GM18951 (cell line): ENCODE measurements at regions not wholly inside any gene's neighbourhood (a gene's known extent, or its start where the extent isn't known, plus 50 kb on each side); places are given as distances from the start of the nearest gene placed in this dataset.
"Not testable (repeated sequence)": the region's sequence is repeated elsewhere in the genome, so short reads cannot be mapped to it uniquely, and the experiment has no call there.

Experiments
- POLR2A ChIP-seq: IDR thresholded peaks from 4 replicates; pipeline ENCODE4 v1.6.1; 2011; ENCODE audit warnings: mild to moderate bottlenecking; ENCODE audit not compliant: insufficient read length, insufficient read depth; ENCODE audit errors: extremely low read depth
- in situ Hi-C: fragments of 300-500 bp; cut with MboI; formaldehyde crosslinking; loops from one replicate; pipeline ENCODE4 v1.12.0; 2022; ENCODE audit warnings: low sequenced_read_pairs, mixed read lengths, inconsistent platforms; ENCODE audit not compliant: unreplicated experiment

DNA sequence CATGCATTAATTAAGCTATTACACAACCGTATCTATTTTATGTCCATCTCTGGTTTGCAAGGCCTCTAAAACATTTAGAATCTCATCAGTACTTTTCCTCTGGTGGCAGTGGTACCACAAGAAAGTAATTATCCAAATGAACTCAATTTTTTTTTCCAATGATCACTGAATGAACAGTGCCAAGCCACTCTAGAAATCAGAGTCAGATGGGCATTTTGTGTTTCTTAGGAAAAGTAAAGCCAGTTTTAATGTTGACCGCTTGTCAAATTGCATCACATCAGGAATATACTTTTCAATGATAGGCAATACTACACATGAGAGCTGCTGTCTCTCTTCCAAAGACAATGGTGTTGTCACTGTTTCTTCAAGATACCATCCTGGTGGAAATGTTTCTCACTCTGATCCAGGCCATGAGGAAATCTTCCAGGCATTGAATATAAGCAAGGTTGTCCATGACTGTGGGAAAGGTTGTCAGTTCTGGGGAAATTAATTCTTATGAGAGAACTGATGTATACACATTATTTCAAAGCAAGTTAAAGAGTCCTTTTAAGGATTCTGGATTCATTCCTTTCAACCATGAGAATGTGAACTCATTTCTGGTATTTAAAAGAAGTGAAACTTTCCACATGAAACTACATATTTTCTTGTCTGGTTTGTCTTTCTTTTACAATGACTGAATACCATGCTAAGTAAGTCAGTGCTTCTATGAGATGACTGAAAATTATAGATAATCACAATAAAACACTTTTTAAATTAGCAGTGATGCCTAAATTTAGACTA, 108.8 kb upstream of the TCF21 start:
- in situ Hi-C loops: no loop called here
- no peak for TF ChIP-seq POLR2A

DNA sequence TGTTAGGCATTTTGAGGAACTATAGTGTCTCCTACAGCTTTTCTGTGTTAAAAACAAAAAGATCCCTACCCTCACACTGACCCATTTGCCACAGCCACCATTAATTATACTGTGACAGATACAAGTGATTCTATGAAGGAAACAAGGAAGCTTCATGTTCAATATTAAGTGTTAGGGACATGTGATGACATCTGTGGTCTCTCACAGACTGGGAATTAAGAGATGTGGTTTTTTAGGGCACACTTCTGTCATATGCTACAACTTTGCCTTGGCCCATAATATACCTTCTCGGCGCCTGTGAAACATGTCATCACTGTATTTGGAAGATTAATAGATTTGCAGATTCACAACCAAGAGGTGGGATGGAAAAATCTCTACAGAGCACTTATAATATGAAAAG, 102.9 kb upstream of the TCF21 start:
- TF ChIP-seq POLR2A: no peak
- in situ Hi-C loops: no loop called here

DNA sequence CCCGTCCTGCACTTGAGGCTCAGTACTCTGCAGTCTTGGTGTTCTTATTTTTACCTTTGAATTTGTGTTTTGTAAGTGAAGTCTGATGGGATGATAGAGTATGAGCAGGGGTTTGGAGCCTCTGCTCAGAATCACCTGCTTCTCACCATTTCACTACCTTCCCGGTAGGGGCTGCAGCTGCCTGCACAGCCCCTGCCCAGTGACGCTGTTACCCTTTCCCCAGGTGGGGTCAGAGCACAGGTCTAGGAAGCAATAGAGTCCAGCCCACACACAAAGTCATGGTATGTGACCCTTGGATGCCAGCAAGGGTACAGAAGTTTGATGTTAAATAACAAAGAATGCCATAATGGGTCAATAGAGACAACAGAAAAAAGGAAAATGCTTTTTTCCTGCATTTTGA, 101.8 kb upstream of the TCF21 start:
- in situ Hi-C loops: no loop called here

DNA sequence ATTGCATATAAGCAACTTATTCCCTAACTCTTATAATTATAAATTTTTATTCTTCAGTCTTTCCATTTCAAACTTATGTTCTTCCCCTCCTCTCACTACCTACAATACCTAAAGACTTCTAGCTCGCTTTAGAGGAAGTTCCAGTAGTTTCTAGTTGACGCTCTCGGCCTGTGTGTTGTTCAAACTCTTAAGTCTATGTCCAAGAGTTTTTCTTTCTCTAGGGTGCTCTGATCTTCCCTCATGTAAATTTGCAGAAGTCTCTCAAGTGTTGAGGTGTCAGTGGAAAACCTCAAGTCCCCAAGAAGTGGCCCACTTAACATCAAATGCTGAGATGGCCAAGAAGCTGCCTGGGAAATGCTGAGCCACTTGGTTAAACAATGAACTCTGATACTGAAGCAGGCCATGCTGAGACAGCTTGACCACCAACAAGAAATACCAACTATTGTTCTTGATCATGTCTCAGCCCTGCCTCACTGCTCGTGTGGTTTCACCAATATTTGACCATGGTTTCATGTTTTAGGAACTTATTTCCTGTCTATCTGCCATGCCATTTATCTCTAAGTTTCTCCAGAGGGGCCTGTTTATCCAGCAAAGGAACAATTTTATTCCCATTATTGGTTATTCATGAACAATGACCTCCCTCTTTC, 100.9 kb upstream of the TCF21 start:
- TF ChIP-seq POLR2A: no peak
- in situ Hi-C loops: no loop called here

More for the DNA sequence above, 101.8 kb upstream of the TCF21 start:
- no peak for TF ChIP-seq POLR2A

DNA sequence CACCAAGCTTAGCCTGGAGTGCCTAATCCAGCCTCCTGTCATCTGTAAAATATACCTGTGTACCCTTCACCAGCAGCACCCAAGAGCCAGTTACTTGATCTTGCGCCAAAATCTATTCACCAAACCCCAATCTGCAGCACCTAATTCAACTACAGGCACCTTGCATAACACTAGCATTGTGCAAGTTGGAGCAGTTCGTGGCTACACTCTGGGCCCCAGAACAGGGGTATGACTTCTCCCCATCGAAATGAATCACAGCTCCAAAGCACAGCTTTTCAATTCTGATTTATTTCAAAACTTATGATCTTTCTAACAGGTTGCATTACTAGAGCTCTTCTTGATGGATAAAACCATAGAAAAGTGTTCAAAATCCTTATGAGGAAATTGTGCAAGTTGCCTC, 100.4 kb upstream of the TCF21 start:
- in situ Hi-C loops: no loop called here
- no peak for TF ChIP-seq POLR2A

DNA sequence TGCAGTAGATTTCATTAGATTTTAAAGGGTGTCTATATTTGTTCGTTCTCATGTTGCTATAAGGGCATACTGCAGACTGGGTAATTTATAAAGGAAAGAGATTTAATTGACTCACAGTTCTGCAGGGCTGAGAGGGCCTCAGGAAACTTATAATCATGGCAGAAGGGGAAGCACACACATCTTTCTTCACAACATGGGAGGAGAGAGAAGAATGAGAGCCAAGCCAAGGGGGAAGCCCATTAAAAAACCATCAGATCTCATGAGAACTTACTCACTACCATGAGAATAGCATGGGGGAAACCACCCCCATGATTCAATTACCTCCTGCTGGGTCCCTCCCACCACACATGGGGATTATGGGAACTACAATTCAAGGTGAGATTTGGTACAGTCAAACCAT, 99.5 kb upstream of the TCF21 start:
- in situ Hi-C loops: not testable (repeated sequence)

DNA sequence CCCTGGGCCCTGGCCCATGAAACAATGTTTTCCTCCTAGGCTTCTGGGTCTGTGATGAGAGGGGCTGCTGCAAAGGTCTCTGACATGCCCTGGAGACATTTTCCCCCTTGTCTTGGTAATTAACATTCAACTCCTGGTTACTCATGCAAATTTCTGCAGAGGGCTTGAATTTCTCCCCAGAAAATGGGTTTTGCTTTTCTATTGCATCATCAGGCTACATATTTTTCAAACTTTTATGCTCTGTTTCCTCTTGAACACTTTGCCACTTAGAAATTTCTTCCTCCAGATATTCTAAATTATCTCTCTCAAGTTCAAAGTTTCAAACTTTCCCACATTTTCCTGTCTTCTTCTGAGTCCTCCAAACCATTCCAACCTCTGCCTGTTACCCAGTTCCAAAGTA, 98.2 kb upstream of the TCF21 start:
- in situ Hi-C loops: not testable (repeated sequence)

DNA sequence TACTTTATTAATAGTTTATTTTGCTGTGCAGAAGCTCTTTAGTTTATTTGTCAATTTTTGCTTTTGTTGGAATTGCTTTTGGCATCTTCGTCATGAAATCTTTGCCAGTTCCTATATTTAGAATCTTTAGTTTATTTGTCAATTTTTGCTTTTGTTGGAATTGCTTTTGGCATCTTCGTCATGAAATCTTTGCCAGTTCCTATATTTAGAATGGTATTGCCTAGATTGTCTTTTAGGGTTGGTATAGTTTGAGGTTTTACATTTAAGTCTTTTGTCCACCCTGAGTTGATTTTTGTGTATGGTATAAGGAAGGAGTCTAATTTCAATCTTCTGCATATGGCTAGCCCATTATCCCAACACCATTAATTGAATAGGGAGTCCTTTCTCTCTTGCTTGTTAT, 93.9 kb upstream of the TCF21 start:
- in situ Hi-C loops: not testable (repeated sequence)

DNA sequence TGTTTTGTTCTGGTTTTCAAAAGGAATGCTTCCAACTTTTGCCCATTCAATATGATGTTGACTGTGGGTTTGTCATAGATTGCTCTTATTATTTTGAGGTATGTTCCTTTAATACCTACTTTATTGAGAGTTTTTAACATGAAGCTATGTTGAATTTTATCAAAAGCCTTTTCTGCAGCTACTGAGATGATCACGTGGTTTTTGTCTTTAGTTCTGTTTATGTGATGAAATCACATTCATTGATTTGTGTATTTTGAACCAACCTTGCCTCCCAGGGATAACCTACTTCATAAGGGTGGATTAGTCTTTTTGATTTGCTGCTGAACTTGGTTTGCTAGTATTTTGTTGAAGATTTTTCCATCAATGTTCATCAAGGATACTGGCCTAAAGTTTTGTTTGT, 92.7 kb upstream of the TCF21 start:
- in situ Hi-C loops: no loop called here
- no peak for TF ChIP-seq POLR2A

DNA sequence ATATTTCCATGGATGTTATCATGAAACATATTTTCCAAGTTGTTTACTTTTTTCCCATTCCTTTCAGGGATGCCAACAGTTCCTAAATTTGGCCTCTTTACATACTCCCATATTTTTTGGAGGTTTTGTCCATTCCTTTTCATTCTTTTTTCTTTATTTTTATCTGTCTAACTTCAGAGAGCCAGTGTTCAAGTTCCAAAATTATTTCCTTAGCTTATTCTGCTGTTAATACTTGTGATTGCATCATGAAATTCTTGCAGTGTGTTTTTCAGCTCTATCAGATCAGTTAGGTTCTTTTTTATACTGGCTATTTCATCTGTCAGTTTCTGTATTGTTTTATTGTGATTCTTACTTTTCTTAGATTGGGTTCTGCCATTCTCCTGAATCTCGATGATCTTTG, 89.9 kb upstream of the TCF21 start:
- in situ Hi-C loops: no loop called here
- no peak for TF ChIP-seq POLR2A

DNA sequence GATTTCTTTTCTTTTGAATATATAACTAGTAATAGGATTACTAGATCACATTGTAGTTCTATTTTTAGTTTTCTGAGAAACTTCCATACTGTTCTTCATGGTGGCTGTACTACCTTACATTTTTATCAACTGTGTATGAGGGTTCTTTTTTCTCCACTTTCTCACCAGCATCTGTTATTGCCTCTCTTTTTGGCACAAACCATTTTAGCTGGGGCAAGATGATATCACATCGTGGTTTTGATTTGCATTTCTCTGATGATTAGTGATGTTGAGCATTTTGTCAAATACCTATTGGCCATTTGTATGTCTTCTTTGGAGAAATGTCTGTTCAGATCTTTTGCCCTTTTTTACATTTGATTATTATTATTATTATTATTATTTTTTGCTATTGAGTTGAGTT, 86.1 kb upstream of the TCF21 start:
- in situ Hi-C loops: no loop called here
- TF ChIP-seq POLR2A: no peak

DNA sequence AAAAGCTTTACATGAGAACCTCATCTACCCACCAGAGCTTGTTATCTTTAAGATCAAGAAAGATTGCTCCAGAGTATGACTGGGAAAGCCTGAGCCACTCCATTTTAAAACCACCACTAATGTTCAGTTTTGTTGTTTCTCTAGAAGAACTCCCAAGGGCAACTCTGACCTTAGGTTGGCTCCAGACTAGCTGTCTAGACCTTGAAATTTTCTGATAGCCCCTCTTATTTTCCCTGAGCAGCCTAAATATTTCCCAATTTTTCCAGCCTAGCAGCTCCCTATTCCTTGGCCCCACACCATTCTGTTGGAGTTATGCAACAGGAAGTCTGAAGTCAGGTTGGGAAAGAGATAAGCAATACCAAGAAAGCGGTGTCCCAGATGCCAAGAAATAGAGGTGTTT, 84.6 kb upstream of the TCF21 start:
- in situ Hi-C loops: no loop called here
- no peak for TF ChIP-seq POLR2A

DNA sequence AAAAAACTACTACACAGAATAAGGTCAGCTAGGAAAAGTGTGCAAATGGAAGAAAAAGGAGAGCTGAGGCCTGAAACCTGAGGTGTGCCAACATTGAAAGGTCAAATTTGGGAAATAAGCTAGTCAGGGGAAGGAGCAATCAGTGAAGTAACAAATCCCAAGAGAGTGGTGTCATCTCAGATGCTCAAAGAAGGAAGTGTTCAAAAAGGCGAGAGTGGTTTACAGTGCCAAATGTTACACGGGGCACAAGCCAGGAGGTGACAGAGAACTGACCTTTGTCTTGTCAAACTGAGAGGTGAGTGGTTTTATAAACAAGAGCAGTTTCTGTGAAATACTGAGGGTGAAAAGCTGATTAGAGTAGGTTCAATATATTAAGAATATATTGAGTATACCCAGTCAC, 83.0 kb upstream of the TCF21 start:
- TF ChIP-seq POLR2A: no peak
- in situ Hi-C loops: no loop called here

DNA sequence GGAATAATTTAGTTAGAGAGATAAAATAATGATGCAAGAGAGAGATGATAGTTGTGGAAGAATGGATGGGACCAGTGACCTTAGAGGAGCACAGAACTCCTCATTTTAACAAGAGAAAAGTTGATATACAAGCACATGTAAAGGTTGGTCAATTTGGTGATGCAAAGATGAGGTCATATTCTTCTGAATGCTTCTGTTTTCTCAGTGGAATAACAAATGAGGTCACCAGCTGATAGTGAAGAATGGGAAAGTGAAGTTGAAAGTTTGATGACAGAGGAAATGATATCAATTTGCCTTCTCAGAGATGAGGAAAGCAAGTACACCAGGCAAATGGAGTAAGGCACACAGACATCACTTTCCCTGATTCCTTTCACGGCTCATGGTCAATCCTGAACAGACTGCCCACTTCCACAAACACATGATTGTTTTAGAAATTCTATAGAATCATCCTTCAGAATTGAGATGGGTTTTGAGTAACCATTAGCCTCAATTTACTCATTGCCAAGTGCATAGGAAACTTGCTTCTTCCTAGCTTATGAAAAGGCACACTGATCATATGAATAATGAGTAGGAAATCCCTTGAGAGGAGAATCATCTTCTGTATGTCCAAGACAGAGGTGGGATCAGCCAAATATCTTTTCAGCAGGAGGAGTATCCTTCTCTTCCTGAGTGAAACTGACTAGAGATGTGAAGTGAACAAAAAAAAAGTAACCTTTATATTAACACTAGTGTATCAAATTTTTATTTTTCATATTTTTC, 82.4 kb upstream of the TCF21 start:
- in situ Hi-C loops: no loop called here
- no peak for TF ChIP-seq POLR2A

DNA sequence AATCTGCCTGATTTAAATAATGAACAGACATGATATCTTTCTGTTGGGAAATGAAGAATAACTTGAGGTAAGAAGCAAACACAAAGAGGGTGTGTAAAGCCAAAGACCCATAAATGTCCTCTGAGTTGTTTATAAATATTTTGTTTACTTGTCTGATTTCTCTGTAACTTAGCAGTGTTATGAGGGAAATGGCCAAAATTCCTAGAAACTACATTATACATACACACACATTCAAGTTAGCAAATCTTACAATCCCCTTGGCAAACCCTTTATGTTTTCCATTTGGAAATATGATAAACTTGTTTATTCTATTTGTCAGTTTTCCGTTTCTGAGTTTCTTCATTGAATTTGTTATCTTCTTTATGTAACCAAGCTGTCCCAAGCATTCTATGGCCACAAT, 81.4 kb upstream of the TCF21 start:
- no peak for TF ChIP-seq POLR2A
- in situ Hi-C loops: no loop called here
